ENCODE measurements at regions not wholly inside any gene's neighbourhood (a gene's known extent, or its start where the extent isn't known, plus 50 kb on each side); places are given as distances from the start of the nearest gene placed in this dataset.

DNA sequence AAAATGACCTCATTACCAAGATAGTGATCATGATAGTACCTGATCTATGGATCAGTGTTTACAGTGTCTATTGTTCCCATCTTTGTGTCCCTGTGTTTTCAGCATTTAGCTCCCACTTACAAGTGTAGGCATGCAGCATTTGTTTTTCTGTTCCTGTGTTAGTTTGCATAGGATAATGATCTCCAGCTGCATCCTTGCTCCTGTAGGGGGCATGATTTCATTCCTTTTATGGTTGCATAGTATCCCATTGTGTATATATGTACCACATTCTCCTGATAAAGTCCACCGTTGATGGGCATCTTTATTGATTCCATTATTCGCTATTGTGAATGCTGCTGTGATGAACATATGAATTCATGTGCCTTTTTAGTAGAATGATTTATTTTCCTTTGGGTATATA lies 215.4 kb upstream of the NAV3 start:
- no peaks in the 10 kb centered on the region for H3F3A ChIP-seq (ENCODE audit: low read depth)
- no peaks in the 10 kb centered on the region for H3K4me1 ChIP-seq (ENCODE audit: insufficient read depth, low read length, poor library complexity, severe bottlenecking)
- no peak overlapping the region for H3K4me3 ChIP-seq (ENCODE audit: low read length, poor library complexity, severe bottlenecking)
- no peaks in the 10 kb centered on the region for H3K36me3 ChIP-seq (ENCODE audit: insufficient read depth, low read length)
- no peak overlapping the region for H2AFZ ChIP-seq (ENCODE audit: low read length)
- H3K79me2 ChIP-seq (ENCODE audit: insufficient read depth, low read length), result no peaks in the 10 kb centered on the region
- TF ChIP-seq CTCF (conservative IDR thresholded peaks at IDR 0.05; ENCODE audit: low read length) (peak; percentile 38), EZH2phosphoT487 (IDR thresholded peaks at IDR 0.05; ENCODE audit: borderline replicate concordance) (no peak)
- no peaks in the 10 kb centered on the region for H4K20me1 ChIP-seq (ENCODE audit: insufficient read depth, low read length, poor library complexity, severe bottlenecking)
- H3K9me3 ChIP-seq (ENCODE audit: insufficient read depth, low read depth, low read length), result no peaks in the 10 kb centered on the region
- no peaks in the 10 kb centered on the region for H3K27me3 ChIP-seq (ENCODE audit: insufficient read depth, low read length, poor library complexity, severe bottlenecking)
- H3K9me2 ChIP-seq (replicated peaks; ENCODE audit: low read depth, low read length), result no peaks in the 10 kb centered on the region
- H3K4me2 ChIP-seq (ENCODE audit: low read depth, low read length, poor library complexity, severe bottlenecking), result no peak overlapping the region
- no peak overlapping the region for H3K9ac ChIP-seq (ENCODE audit: low read depth, low read length, poor library complexity, severe bottlenecking)

DNA sequence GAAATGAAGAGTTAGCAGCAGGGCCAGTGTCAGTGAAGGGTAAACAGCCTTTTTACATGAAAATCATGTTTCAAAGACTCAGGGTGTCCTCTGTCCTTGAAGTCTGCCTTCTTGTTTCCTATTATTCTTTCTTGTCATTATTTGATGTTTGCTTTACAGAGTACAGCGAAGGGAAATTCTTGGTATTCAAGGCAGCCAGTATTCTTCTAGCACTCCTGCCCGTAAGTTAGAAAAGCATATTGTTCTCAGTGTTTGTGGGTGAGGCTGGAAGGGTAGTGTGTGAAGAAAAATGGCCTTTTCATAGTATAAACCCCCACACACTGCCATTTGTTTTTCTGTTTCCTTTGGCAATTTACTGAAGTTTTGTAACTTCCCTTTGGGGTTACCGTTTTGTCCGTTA lies 217.3 kb upstream of the NAV3 start:
- H3K4me1 ChIP-seq (ENCODE audit: insufficient read depth, low read length, poor library complexity, severe bottlenecking), result no peaks in the 10 kb centered on the region
- H3F3A ChIP-seq (ENCODE audit: low read depth), result no peaks in the 10 kb centered on the region
- H3K4me3 ChIP-seq (ENCODE audit: low read length, poor library complexity, severe bottlenecking), result no peak overlapping the region
- H3K9me3 ChIP-seq (ENCODE audit: insufficient read depth, low read depth, low read length), result no peaks in the 10 kb centered on the region
- H3K9me2 ChIP-seq (replicated peaks; ENCODE audit: low read depth, low read length), result no peaks in the 10 kb centered on the region
- TF ChIP-seq EZH2phosphoT487 (IDR thresholded peaks at IDR 0.05; ENCODE audit: borderline replicate concordance) (no peak), CTCF (conservative IDR thresholded peaks at IDR 0.05; ENCODE audit: low read length) (no peak)
- no peak overlapping the region for H3K9ac ChIP-seq (ENCODE audit: low read depth, low read length, poor library complexity, severe bottlenecking)
- no peak overlapping the region for H3K4me2 ChIP-seq (ENCODE audit: low read depth, low read length, poor library complexity, severe bottlenecking)
- no peaks in the 10 kb centered on the region for H3K79me2 ChIP-seq (ENCODE audit: insufficient read depth, low read length)
- H4K20me1 ChIP-seq (ENCODE audit: insufficient read depth, low read length, poor library complexity, severe bottlenecking), result no peaks in the 10 kb centered on the region
- no peaks in the 10 kb centered on the region for H3K27me3 ChIP-seq (ENCODE audit: insufficient read depth, low read length, poor library complexity, severe bottlenecking)
- no peaks in the 10 kb centered on the region for H3K36me3 ChIP-seq (ENCODE audit: insufficient read depth, low read length)
- no peak overlapping the region for H2AFZ ChIP-seq (ENCODE audit: low read length)

GRCh38 chr12:77610446-77610845 lies 220.2 kb upstream of the NAV3 start:
- no peaks in the 10 kb centered on the region for H4K20me1 ChIP-seq (ENCODE audit: insufficient read depth, low read length, poor library complexity, severe bottlenecking)
- H3K4me3 ChIP-seq (ENCODE audit: low read length, poor library complexity, severe bottlenecking), result no peak overlapping the region
- no peaks in the 10 kb centered on the region for H3K27me3 ChIP-seq (ENCODE audit: insufficient read depth, low read length, poor library complexity, severe bottlenecking)
- no peaks in the 10 kb centered on the region for H3K36me3 ChIP-seq (ENCODE audit: insufficient read depth, low read length)
- H3F3A ChIP-seq (ENCODE audit: low read depth), result no peaks in the 10 kb centered on the region
- H3K79me2 ChIP-seq (ENCODE audit: insufficient read depth, low read length), result no peaks in the 10 kb centered on the region
- no peaks in the 10 kb centered on the region for H3K9me2 ChIP-seq (replicated peaks; ENCODE audit: low read depth, low read length)
- no peaks in the 10 kb centered on the region for H3K9me3 ChIP-seq (ENCODE audit: insufficient read depth, low read depth, low read length)
- TF ChIP-seq EZH2phosphoT487 (IDR thresholded peaks at IDR 0.05; ENCODE audit: borderline replicate concordance) (no peak), CTCF (conservative IDR thresholded peaks at IDR 0.05; ENCODE audit: low read length) (no peak)
- no peak overlapping the region for H2AFZ ChIP-seq (ENCODE audit: low read length)
- no peak overlapping the region for H3K4me2 ChIP-seq (ENCODE audit: low read depth, low read length, poor library complexity, severe bottlenecking)
- H3K4me1 ChIP-seq (ENCODE audit: insufficient read depth, low read length, poor library complexity, severe bottlenecking), result no peaks in the 10 kb centered on the region
- no peak overlapping the region for H3K9ac ChIP-seq (ENCODE audit: low read depth, low read length, poor library complexity, severe bottlenecking)

Data from Loucy (cell line).